ENCODE measurements at regions not wholly inside any gene's neighbourhood (a gene's known extent, or its start where the extent isn't known, plus 50 kb on each side); places are given as distances from the start of the nearest gene placed in this dataset.

DNA sequence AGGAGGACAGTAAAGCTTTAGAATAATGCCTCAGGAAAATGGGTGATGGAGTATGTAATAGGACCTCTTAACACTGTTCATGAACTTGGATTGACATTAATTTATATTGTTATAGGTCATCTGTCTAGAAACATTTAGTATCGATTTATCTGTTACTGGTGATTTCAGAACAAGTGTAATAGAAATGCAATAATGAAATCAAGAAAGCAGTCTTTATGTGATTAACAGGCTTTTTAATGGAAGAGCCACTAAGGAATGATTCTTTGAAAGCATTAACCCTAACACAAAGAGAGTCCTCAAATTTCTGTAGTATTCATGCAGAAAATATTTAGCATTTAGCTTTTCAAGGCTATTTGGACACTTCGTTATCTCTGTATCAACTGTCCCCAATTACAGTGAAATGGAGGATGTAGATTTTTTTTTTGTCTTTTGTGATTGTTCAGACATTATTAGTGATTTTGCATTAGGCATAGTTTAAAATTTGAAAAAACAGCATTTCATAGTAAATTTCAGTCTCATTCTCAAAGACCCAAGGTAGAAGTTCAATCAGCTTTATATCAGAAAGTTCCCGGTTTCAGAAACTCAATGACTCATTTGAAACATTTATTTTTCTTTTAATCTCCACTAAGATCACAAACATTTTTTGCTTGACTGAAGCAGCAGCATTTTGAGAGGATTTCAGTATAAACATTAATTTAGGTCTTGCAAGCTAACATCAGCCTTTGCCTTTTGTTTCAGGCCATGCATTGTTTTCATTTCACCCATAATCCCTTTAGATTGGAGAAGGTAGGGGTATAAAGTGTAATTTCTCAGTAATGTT is 56.3 kb downstream of the AGTR2 start:
- DNase-seq = no peak

DNA sequence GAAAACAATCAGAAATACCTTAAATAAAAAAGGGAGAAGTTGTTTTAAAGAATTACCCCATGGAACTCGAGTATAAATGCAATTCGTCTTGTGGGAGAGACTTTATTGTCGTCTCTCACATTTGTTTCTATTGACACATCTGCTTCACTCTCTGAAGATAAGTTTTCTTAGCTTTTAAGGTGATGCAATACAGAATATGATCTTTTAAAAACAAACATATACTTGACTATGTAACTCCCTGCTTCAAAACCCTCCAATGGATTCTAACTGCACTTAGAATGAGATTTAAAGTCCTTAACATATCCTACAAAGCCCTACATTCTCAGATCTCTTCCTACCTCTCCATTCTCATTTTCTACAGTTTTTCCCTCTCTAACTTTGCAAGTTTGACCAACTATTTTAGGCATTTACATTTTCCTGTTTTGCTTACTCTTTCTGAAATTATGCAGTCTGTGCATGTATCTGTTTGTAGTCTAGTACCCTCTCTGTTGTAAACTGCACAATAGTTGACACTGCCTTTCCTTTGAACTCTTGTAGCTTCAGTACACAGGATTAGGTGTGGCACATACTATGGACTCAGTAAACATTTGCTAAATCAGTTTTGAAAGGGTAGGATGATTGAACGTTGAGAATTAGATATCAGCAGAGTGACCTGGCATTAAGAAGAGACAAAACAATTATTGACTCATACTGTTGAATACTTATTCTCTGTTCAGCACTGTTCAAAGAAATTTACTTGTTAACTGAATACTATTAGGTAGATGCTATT is 59.8 kb downstream of the AGTR2 start:
- DNase-seq = no peak

- no peak for DNase-seq
These were observed 62.3 kb downstream of the AGTR2 start for GRCh38 chrX:116232833-116233232.

GRCh38 chrX:116236666-116237065 is 66.1 kb downstream of the AGTR2 start:
- no peak for DNase-seq

DNA sequence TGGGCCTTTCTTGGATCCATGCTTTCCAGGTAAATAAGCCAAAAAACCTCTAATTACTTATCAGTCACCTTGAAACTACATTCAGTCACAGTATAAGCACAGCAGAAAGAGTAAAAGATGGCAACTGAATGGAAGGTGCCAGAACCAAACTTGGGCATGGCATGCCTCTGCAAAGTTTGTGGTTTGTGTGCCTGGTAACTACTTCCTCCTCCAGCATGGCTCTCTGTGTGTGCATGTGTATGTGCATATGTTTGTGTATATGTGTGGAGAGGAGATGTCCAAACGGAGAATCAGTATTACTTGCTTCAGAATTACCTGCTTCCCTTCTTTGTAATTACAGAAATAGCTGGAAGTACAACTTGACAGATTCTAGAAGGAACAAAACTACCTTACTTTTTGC is 67.5 kb downstream of the AGTR2 start:
- no peak for DNase-seq

DNA sequence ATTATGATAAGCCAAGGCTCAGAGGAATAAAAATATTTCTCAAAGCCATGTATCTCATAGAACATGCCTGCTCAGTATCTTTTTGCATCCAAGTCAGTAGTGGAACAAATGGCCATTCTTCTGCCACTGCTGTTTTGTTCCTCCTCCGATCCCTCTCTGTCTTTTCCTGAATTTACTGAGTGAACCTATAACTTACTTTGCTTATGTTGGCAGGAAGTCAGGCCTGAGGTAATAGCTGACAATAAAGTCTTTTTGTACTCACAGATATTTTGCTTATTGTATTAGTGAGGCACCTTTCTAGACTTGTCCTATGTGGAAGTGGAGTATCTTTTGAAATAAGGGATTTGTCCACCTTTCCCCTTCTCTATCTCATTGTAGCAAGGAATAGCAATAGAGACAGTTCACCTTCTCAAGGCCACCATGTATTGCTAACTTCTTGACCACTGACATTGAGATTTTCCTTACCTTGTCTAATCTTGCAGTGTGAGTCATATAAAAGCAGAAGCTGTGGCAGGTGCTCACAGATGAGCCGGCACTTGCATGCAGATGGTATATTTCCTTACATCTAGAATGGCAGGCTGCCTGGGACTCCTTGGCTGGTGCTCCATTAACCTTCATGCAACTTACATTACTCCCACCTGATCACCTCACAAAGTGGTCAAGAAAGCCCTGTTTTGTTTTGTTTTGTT is 68.2 kb downstream of the AGTR2 start:
- DNase-seq = no peak

DNA sequence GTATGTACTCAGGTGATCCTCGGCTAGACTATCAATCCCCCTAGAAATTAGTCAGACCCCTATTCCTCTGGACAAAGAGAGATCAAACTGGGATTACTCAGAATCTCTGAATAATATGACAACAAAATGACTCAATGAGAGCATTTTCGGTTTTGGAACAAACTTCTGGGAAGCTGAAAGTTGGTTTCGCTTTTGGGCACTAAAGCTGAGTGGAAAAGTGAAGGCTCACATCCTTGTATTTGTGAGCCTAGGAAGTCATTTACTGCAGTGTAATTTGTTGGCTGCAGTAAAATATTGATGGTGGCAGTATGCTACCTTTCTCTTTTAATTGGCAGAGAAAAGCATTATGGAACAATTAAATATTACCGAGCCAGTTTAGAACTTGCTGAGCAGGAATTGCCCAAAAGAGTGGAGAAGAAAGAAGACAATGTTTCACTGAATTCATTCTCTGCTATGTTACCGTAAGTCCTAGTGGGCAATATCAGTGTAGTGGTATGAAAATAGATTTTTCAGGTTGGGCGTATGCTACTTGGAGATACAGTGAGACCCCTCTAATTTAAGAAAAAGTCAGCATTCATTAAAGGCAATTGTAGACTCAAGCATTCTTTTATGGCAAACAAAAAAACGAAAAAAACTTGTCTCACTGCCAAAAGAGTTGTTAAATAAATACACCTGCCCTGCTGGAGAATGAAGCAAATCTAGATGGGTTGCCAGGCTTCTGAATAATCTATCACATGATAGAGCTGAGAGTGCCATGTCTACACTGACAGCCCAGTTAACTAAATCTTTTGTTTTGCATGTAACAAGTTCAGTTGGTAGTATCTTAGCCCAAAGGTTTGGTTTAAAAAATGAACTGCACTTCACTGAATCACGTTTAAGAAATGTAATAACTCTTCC is 69.6 kb downstream of the AGTR2 start:
- DNase-seq = no peak

DNA sequence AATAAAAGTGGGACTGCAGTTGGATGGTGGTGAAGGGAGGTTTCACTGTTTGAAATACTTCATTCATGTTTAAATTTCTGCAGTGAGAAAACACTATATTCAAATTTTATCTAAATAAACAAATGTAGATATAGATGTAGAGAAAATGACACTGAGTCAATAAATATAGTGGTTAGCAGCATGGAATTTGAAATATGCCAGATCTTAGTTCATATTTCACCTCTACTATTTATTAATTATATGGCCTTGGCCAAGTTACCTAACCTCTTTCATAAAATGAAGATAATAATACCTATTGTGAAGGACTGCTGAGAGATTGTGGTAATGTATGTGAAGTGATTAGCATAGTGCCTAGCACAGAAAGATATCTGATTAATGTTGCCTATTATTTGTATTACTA is 70.5 kb downstream of the AGTR2 start:
- no peak for DNase-seq

GRCh38 chrX:116243039-116243438 is 72.5 kb downstream of the AGTR2 start:
- no peak for DNase-seq

DNA sequence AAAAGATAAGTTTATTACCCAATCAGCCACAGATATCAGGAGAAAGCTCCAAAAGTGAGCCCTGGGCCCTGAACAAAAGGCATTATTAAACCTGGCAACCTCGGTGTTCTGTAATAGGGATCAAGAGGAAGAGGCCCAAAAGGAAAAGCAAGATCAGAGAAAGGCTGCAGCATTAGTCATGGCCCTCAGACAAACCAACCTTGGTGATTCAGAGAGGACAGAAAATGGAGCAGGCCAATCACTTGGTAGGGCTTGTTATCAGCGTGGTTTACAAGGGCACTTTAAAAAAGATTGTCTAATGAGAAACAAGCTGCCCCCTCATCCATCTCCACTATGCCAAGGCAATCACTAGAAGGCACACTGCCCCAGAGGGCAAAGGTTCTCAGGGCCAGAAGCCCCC is 75.7 kb downstream of the AGTR2 start:
- no peak for DNase-seq

- DNase-seq = no peak
These were observed 97.0 kb downstream of the AGTR2 start for GRCh38 chrX:116267511-116268040.

GRCh38 chrX:116272322-116272721 is 101.8 kb downstream of the AGTR2 start:
- DNase-seq = no peak

GRCh38 chrX:116272861-116273260 is 102.3 kb downstream of the AGTR2 start:
- no peak for DNase-seq

- no peak for DNase-seq
These were observed 105.7 kb downstream of the AGTR2 start for GRCh38 chrX:116276261-116276660.

DNA sequence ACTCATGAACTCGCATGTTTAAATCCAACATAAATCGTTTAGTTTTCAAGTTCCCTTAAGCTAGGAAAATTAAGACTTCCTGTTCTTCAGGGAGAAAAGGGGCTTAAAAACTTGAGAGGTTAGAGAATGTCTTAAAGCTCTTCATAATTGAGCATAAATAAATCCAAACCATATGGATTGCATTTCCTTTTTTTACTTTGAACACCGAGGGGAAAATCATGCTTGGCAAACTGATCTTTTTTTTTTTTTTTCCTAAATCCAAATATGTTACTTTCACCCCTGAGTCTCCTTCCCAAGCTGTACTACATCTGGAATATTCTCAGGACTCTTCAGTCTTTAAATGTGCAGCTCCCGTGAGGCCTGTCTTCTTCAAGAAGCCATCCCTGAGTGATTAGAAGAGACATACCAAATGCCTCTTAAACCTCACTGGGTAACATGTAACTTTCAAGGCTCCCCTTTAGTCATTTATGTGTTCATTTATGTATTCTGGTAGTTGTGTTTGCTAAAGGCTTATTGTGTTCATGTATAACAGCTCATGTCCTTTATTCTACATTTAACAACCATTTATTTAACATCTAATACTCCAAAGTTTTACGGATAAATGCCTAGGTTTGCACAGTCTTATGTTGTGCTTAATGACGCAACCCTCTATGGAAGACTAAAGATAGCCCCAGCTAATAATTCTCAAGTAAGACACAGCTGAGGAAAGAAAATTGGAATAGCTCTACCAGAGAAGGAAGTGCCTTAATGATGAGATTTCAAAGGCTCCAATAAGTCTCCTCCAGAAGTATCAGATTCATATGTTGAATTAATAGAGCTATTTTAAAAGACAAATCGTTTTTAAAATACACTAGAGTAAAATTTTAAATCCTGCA is 107.0 kb downstream of the AGTR2 start:
- DNase-seq = no peak

DNA sequence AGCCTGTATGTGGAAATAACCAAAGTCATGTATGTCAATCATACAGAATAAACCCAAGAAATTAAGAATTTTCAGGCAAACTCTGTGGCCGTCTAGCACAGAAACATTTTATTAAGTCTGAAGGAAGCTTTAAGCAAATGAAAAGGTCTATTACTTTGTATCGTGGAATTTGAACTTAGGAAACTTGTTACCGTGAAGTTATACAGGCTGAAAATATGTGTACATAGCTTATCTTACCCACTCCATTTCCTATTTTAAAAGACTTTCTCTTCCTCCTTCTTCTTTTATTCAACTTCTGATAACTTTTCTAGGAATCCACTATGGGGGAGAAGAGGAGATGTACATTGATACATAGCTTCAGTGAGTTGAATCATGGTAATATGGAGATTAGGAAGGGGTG is 108.3 kb downstream of the AGTR2 start:
- DNase-seq = no peak

- DNase-seq = no peak
These were observed 110.6 kb downstream of the AGTR2 start for GRCh38 chrX:116281106-116281505.

- DNase-seq = no peak
These were observed 112.2 kb downstream of the AGTR2 start for GRCh38 chrX:116282751-116283150.

DNA sequence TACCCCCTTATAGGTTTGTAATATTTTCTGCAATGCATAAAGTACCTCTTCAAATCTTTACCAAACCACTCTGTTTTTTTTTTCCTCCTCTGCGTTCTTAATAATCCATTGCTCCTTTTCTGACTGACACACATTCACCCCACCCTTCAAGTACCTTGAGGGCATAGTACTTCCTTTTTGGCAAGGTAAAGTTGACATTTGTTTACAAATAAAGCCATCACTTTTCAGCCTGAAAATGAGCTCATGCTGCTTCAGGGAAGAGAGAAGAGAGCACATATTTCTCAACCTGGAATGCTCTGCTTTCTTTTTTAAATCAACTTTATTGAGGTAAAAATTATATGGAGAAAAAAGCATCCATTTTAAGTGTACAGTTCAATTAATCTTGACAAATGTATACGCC is 113.9 kb downstream of the AGTR2 start:
- no peak for DNase-seq

GRCh38 chrX:116285501-116285900 is 115.0 kb downstream of the AGTR2 start:
- DNase-seq = no peak

DNA sequence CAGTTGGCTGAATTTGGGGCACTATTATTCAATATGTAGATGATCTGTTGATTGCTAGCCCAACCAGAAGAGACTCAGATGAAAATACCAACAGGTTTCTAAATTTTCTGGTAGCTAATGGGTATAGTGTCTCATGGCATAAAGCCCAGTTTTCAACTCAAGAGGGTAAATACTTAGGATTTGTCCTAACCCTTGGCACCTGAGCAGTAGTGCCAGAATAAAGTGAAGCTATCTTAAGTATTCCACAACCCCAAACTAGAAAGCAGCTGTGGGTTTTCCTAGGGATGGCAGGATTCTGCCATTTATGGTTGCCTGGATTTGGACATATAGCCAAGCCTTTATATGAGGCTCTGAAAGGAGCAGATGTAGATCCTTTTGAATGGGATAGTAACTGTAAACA is 119.0 kb downstream of the AGTR2 start:
- no peak for DNase-seq
